ENCODE measurements at regions not wholly inside any gene's neighbourhood (a gene's known extent, or its start where the extent isn't known, plus 50 kb on each side); places are given as distances from the start of the nearest gene placed in this dataset.
A peak's percentile ranks its signal among the peaks of the same experiment; 100 is the strongest.

GRCh38 chr10:30781670-30782121 is 152.1 kb upstream of the LYZL2 start:
- TF ChIP-seq, protein P1, sequence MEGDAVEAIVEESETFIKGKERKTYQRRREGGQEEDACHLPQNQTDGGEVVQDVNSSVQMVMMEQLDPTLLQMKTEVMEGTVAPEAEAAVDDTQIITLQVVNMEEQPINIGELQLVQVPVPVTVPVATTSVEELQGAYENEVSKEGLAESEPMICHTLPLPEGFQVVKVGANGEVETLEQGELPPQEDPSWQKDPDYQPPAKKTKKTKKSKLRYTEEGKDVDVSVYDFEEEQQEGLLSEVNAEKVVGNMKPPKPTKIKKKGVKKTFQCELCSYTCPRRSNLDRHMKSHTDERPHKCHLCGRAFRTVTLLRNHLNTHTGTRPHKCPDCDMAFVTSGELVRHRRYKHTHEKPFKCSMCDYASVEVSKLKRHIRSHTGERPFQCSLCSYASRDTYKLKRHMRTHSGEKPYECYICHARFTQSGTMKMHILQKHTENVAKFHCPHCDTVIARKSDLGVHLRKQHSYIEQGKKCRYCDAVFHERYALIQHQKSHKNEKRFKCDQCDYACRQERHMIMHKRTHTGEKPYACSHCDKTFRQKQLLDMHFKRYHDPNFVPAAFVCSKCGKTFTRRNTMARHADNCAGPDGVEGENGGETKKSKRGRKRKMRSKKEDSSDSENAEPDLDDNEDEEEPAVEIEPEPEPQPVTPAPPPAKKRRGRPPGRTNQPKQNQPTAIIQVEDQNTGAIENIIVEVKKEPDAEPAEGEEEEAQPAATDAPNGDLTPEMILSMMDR (IDR thresholded peaks at IDR 0.05): no peak
- Histone ChIP-seq H3K4me3 (no peak overlapping the region), H3K36me3 (no peaks in the 10 kb centered on the region), H3K27me3 (peaks cover 0 to 4% (median 0%) of the 10 kb centered on the region in 7 donors), H3K4me1 (peaks cover 0 to 46% (median 12%) of the 10 kb centered on the region in 9 donors), H3K9me3 (no peaks in the 10 kb centered on the region), H3K27ac (peak overlapping the region in 8 of 10 donors; percentile 19 to 100 (median 99))
- no peak for ATAC-seq
- WGBS, 2 donors: 83 to 89% methylated on average over 12 of the region's 12 CpGs
- intact Hi-C loops (cut with DNase I): loop anchor here (2.0 to 10.0 kb wide), 15 partner anchors 253 to 1031 kb away; partner anchors contain the start of genes ZEB1 (in 2 of the 10) and ZNF438 (in 1 of the 10)
- no peak for DNase-seq

- Histone ChIP-seq H3K27me3 (peaks cover 0 to 4% (median 0%) of the 10 kb centered on the region in 7 donors), H3K4me3 (no peak overlapping the region), H3K9me3 (no peaks in the 10 kb centered on the region), H3K36me3 (no peaks in the 10 kb centered on the region), H3K27ac (no peak overlapping the region), H3K4me1 (peaks cover 0 to 31% (median 9%) of the 10 kb centered on the region in 9 donors)
- WGBS, 2 donors: 21 to 43% methylated on average over 1 of the region's 1 CpG
- no peak for ATAC-seq
- TF ChIP-seq, protein P1 (IDR thresholded peaks at IDR 0.05): no peak
- DNase-seq: no peak
- intact Hi-C loops (cut with DNase I): loop anchor here in 1 of 10 donors (10.0 kb wide), 2 partner anchors 546 to 996 kb away; no protein-coding TSS in a partner anchor
Measured at GRCh38 chr10:30778769-30779168, 149.2 kb upstream of the LYZL2 start.

DNA sequence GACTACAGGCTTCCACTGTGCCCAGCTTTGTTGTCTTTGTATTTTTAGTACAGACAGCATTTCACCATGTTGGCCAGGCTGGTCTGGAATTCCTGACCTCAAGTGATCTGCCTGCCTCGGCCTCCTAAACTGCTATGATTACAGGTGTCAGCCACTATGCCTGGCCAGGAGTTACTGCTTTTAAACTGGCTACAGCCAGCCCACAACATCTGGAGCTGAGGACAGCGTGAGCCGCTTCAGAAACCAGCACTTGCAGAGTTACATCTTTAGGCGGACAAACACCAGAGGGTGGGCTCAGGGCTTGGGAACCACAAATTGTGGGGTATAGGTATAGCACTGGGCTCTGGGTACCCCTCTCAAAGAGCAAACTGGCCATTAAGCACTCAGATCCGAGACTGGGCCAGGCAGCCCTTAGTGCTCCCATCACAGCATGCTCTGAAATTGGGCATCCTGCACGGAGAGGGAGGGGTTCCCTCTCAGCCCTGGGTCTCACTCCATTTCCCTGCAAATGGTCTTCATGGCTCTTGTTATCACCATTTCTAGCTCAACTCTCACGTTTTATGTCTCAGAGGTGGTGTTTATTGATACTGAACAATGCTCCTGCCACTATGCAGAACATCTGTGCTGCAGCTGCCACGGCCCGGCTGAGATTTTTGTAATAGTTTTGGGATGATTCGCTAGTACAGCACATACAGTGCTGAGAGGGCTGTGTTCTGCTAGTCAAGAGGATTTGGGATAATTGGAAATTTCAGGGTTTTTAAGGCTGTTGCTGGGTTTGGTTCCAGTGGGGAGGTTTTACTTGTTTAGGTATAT is 146.4 kb upstream of the LYZL2 start:
- peak in 5 of 8 donors; percentile 64 to 87 (median 81) for ATAC-seq
- Histone ChIP-seq H3K9me3 (peaks cover 0 to 17% (median 6%) of the 10 kb centered on the region in 11 donors), H3K27ac (peak overlapping the region in 4 of 10 donors; percentile 25 to 84 (median 56)), H3K4me1 (peaks cover 0 to 6% (median 0%) of the 10 kb centered on the region in 9 donors), H3K4me3 (no peak overlapping the region), H3K27me3 (peaks cover 0 to 4% (median 0%) of the 10 kb centered on the region in 7 donors), H3K36me3 (no peaks in the 10 kb centered on the region)
- DNase-seq: no peak
- intact Hi-C loops (cut with DNase I): loop anchor here in 1 of 10 donors (10.0 kb wide), 2 partner anchors 549 to 999 kb away; no protein-coding TSS in a partner anchor
- 63 to 77% methylated on average over 10 of the region's 10 CpGs for WGBS, 2 donors
- TF ChIP-seq, protein P1 (IDR thresholded peaks at IDR 0.05): no peak

DNA sequence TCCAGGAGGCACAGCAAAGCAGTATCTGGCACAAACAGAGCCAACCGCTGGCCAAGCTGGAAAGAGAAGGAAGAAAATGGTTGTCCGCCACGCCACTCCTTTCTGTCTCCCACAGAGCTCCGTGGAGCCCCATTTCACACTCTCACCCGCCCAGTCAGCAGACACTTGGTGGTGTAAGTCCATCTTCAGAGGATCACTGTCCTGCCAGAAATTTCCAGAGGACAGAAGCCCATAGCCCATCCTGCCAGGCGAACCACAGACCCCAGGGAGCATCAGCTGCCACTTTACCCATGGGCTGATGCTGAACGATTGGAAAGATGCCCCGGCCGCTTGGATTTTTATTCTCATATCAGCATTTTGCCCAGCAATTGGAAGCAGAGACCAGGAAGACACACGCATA is 144.7 kb upstream of the LYZL2 start:
- no peaks in the 10 kb centered on the region for H3K36me3 ChIP-seq
- no peak for DNase-seq
- H3K27ac ChIP-seq: no peak overlapping the region
- H3K4me1 ChIP-seq: peaks cover 0 to 6% (median 0%) of the 10 kb centered on the region in 9 donors
- H3K27me3 ChIP-seq: peaks cover 0 to 4% (median 0%) of the 10 kb centered on the region in 7 donors
- no peak for ATAC-seq
- TF ChIP-seq, protein P1 (IDR thresholded peaks at IDR 0.05): no peak
- WGBS, 2 donors: 92 to 93% methylated on average over 10 of the region's 10 CpGs
- no peak overlapping the region for H3K4me3 ChIP-seq
- intact Hi-C loops (cut with DNase I): loop anchor here in 1 of 10 donors (10.0 kb wide), 2 partner anchors 551 to 1001 kb away; no protein-coding TSS in a partner anchor
- H3K9me3 ChIP-seq: peaks cover 0 to 35% (median 23%) of the 10 kb centered on the region in 11 donors
